OCI-LY7 (cell line): ENCODE measurements at regions not wholly inside any gene's neighbourhood (a gene's known extent, or its start where the extent isn't known, plus 50 kb on each side); places are given as distances from the start of the nearest gene placed in this dataset.

ENCODE experiments used
- BruUV-seq: library from RNA; stranded (reverse); fragments of 400-500 nt; replicated peaks from 2 replicates; lab custom pipeline; 2021; lab: Mats Ljungman, UMichigan
- CTCF ChIA-PET: fragments of 300-600 bp; sonication (Branson Sonifier 250); formaldehyde crosslinking; loops from one replicate; lab custom pipeline; 2022; ENCODE audit warnings: antibody characterized with exemption; ENCODE audit not compliant: unreplicated experiment; lab: Charles Lee
- POLR2A ChIA-PET: fragments of 300-600 bp; sonication (Branson Sonifier 250); formaldehyde crosslinking; loops from one replicate; lab custom pipeline; 2022; ENCODE audit warnings: antibody characterized with exemption; lab: Charles Lee
- DNase-seq: peaks from one replicate; pipeline ENCODE4 v3.0.0-alpha.2; 2015; ENCODE audit warnings: low spot score
- H2AFZ ChIP-seq: fragments of 200-600 bp; sonication (generic), shearing (Covaris generic); 2 replicates; pipeline ENCODE4 v1.6.1; 2014; ENCODE audit warnings: mild to moderate bottlenecking, antibody characterized with exemption, low read length, moderate library complexity
- H3K27ac ChIP-seq: fragments of 200-600 bp; sonication (generic); 2 replicates; pipeline ENCODE4 v1.5.1; 2014; ENCODE audit warnings: mixed run types, low read depth, mild to moderate bottlenecking, moderate library complexity, low read length, inconsistent platforms; ENCODE audit not compliant: poor library complexity, severe bottlenecking
- H3K36me3 ChIP-seq: fragments of 200-600 bp; sonication (generic); 2 replicates; pipeline ENCODE4 v1.6.1; 2014; ENCODE audit warnings: mild to moderate bottlenecking, antibody characterized with exemption, low read length, moderate library complexity, mixed read lengths; ENCODE audit not compliant: insufficient read depth
- H3K4me1 ChIP-seq: fragments of 200-600 bp; sonication (generic); 2 replicates; pipeline ENCODE4 v1.5.1; 2014; ENCODE audit warnings: mild to moderate bottlenecking, low read length; ENCODE audit not compliant: insufficient read depth, poor library complexity, severe bottlenecking
- H3K4me2 ChIP-seq: fragments of 200-600 bp; sonication (generic); 2 replicates; pipeline ENCODE4 v1.6.1; 2014; ENCODE audit warnings: mild to moderate bottlenecking, low read length
- H3K4me3 ChIP-seq: fragments of 200-600 bp; sonication (generic); 2 replicates; pipeline ENCODE4 v1.5.1; 2014; ENCODE audit warnings: mild to moderate bottlenecking, low read depth, low read length; ENCODE audit not compliant: poor library complexity, severe bottlenecking
- H3K79me2 ChIP-seq: fragments of 200-600 bp; sonication (generic); 2 replicates; pipeline ENCODE4 v1.6.1; 2016; ENCODE audit warnings: low read depth, mild to moderate bottlenecking, low read length, moderate library complexity, mixed read lengths; ENCODE audit not compliant: insufficient read depth
- H3K9me2 ChIP-seq: fragments of 200-600 bp; sonication (generic); 2 replicates; pipeline ENCODE4 v1.6.1; 2016; ENCODE audit warnings: mild to moderate bottlenecking, low read length, mixed read lengths; ENCODE audit not compliant: insufficient read depth
- H3K9me3 ChIP-seq: fragments of 200-600 bp; sonication (generic); 2 replicates; pipeline ENCODE4 v1.6.1; 2014; ENCODE audit warnings: mild to moderate bottlenecking, mixed run types, low read length, mixed read lengths
- H4K20me1 ChIP-seq: fragments of 200-600 bp; sonication (generic); 2 replicates; pipeline ENCODE4 v1.6.1; 2014; ENCODE audit warnings: mild to moderate bottlenecking, antibody characterized with exemption, low read length, moderate library complexity, mixed read lengths; ENCODE audit not compliant: insufficient read depth
- CTCF ChIP-seq: fragments of 200-600 bp; sonication (generic); conservative IDR thresholded peaks from 2 replicates; pipeline ENCODE4 v1.5.1; 2014; ENCODE audit warnings: mild to moderate bottlenecking, antibody characterized with exemption, low read length, moderate library complexity, mixed read lengths
- EZH2phosphoT487 ChIP-seq: fragments of 200-600 bp; sonication (generic); IDR thresholded peaks from 2 replicates; pipeline ENCODE4 v1.6.1; 2018; ENCODE audit warnings: low read depth, borderline replicate concordance, mild to moderate bottlenecking, mixed run types, antibody characterized with exemption, low read length, moderate library complexity, mixed read lengths
- intact Hi-C: fragments of 100-400 bp; cut with micrococcal nuclease; formaldehyde crosslinking; loops from one replicate; pipeline ENCODE4 v1.10.0; 2022; ENCODE audit not compliant: unreplicated experiment

- Histone ChIP-seq H3K9me2 (no peaks in the 10 kb centered on the region), H3K4me1 (no peaks in the 10 kb centered on the region), H2AFZ (no peak overlapping the region), H3K27ac (no peak overlapping the region), H3K9me3 (no peaks in the 10 kb centered on the region), H3K36me3 (no peaks in the 10 kb centered on the region), H3K4me3 (no peak overlapping the region), H3K79me2 (no peaks in the 10 kb centered on the region), H3K4me2 (no peak overlapping the region), H4K20me1 (no peaks in the 10 kb centered on the region)
- no peak for DNase-seq
- ChIA-PET CTCF (no interaction called here), POLR2A (interaction anchor here (0.6 to 1.1 kb wide), 2 partner anchors 20 to 25 kb away, joined by 3 to 8 read pairs; no protein-coding TSS in a partner anchor)
- intact Hi-C loops: no loop called here
- no TSS peak for BruUV-seq
- no peak for TF ChIP-seq CTCF
- TF ChIP-seq EZH2phosphoT487: no peak
Observed at GRCh38 chr3:180116658-180117057, 79.9 kb upstream of the PEX5L start.

GRCh38 chr3:180117381-180118163, 80.8 kb upstream of the PEX5L start:
- Histone ChIP-seq H3K4me2 (no peak overlapping the region), H3K79me2 (no peaks in the 10 kb centered on the region), H3K4me1 (no peaks in the 10 kb centered on the region), H3K27ac (no peak overlapping the region), H3K9me2 (no peaks in the 10 kb centered on the region), H4K20me1 (no peaks in the 10 kb centered on the region), H3K4me3 (no peak overlapping the region), H3K36me3 (no peaks in the 10 kb centered on the region), H3K9me3 (no peaks in the 10 kb centered on the region), H2AFZ (no peak overlapping the region)
- intact Hi-C loops: no loop called here
- ChIA-PET CTCF (no interaction called here), POLR2A (interaction anchor here (0.6 kb wide), 2 partner anchors 26 to 74 kb away, joined by 3 read pairs; no protein-coding TSS in a partner anchor)
- DNase-seq: no peak
- TF ChIP-seq EZH2phosphoT487: no peak
- TF ChIP-seq CTCF: no peak
- BruUV-seq: no TSS peak

- no peaks in the 10 kb centered on the region for H3K9me2 ChIP-seq
- no peaks in the 10 kb centered on the region for H3K9me3 ChIP-seq
- intact Hi-C loops: no loop called here
- H3K4me1 ChIP-seq: no peaks in the 10 kb centered on the region
- BruUV-seq: no TSS peak
- no peak for DNase-seq
- ChIA-PET POLR2A (interaction anchor here (0.8 kb wide), 1 partner anchor 26 kb away, joined by 4 read pairs; no protein-coding TSS in a partner anchor), CTCF (no interaction called here)
- no peaks in the 10 kb centered on the region for H3K79me2 ChIP-seq
- no peak overlapping the region for H3K4me3 ChIP-seq
- H3K36me3 ChIP-seq: no peaks in the 10 kb centered on the region
- no peak for TF ChIP-seq CTCF
- no peak for TF ChIP-seq EZH2phosphoT487
- no peaks in the 10 kb centered on the region for H4K20me1 ChIP-seq
- no peak overlapping the region for H3K27ac ChIP-seq
- H2AFZ ChIP-seq: no peak overlapping the region
- H3K4me2 ChIP-seq: no peak overlapping the region
Observed at GRCh38 chr3:180119567-180119966, 82.8 kb upstream of the PEX5L start.
